ENCODE measurements at regions not wholly inside any gene's neighbourhood (a gene's known extent, or its start where the extent isn't known, plus 50 kb on each side); places are given as distances from the start of the nearest gene placed in this dataset.
"Not testable (repeated sequence)": the region's sequence is repeated elsewhere in the genome, so short reads cannot be mapped to it uniquely, and the experiment has no call there.

DNA sequence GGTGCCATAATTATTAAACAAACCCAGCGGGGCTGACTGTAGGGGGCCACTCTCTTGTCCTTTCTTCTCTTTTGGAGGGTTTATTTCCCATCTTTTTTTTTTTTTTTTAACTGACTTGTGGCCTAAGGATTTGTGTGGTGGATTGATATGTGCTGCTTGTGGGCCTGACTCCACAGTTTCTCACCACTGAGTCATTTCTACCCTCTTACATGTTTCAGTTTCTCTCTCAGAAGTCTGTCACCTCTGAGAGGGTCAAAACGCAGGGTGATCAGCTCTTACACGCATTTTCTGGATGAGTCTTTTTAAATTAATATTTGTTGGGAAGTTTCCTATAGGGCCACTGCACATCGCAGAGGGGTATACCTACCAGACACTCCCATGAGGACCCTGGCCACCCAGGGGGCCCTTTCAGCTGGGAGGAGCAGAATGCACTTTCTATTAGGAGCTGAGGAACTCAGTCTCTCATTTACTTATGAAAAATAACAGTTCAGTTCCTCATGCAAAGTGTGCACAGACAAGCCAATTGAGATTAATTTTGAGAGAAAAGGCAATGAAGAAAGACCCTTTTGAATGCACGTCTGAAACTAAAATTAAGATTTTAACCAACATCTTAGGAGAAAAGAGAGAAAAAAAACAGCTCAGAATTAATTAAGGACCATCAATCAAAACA, 407.9 kb downstream of the TECRL start:
- DNase-seq, result no peak

DNA sequence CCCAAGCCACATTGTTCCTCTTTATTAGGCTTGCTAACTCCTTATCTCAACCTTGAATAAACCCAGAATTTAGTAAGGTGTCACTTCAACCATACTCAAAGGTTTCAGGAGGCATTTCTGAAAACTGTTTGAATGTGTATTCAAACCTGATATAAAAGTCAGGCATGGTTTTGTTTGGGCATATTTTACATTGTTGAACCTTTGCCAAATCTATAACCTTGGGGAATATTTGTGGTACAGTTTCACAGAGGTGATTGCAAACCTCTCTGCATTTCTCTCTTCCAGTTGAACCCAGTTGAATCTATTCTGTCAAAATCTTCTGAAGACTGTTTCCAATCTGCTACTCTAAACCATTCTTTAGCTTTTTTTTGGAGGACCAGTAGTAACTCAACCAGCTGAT, 409.0 kb downstream of the TECRL start:
- no peak for DNase-seq

DNA sequence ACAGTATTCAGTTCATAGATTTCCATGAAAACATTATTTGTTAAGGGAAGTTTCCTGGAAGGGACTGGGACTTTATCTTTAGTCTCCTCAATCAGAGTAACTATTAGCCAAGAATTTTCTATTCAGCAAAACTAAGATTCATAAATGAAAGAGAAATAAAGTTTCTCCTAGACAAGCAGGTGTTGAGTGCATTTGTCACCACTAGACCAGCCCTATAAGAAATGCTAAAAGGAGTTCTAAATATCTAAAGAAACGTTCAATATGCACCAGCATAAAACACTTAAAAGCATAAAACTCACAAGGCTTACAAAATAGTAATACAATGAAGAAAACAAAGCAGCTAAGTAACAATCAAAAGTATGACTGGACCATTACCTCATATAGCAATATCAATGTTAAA, 423.0 kb downstream of the TECRL start:
- DNase-seq, result no peak

DNA sequence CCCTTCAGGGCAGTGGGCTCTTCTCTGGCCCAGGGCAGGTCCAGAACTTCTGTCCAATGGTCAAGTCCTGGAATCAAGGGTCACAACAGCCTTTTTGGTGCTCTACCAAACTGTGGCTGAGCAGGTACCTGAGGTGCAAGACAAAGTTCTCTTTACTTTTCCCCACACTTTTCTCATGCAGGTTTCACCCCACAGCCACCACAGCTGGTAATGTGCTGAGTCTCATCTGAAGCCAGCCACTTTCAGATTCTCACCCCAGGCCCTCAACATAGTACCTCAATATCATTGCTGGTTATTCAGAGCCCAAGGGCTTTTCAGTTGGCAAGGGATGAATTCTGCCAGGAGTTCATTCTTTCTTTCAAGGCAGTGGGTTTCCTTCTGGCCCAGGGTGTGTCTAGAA, 426.0 kb downstream of the TECRL start:
- no peak for DNase-seq

DNA sequence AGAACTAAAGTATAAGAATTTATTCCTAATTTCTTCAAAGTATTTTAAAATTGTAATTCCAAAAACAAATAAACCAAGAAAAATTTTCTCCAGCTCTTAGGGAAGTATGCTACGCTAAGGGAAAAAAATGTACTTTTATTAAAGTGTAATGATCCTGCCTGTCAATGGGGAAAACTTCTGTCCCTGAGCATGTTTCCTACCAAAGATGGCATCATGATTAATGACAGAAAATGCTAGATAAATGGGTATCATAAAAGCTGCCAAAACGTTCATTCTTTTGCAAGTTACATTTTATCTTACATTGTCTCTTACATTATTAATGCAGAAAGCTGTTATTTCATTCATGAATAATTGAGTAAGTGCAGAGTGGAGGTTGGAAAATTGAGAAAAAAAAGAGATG, 443.4 kb downstream of the TECRL start:
- no peak for DNase-seq

DNA sequence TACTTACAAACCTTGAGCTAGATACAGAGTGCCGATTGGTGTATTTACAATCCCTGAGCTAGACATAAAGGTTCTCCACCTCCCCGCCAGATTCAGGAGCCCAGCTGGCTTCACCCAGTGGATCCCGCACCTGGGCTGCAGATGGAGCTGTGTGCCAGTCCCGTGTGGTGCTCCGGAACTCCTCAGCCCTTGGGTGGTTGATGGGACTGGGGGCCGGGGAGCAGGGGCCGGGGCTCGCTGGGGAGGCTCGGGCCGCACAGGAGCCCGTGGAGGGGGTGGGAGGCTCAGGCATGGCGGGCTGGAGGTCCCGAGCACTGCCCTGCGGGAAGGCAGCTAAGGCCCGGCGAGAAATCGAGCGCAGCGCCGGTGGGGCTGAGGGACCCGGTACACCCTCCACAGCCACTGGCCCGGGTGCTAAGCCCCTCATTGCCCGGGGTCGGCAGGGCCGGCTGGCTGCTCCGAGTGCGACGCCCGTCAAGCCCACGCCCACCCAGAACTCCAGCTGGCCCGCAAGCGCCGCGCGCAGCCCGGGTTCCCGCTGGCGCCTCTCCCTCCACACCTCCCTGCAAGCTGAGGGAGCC, 466.5 kb downstream of the TECRL start:
- DNase-seq, result not testable (repeated sequence)

DNA sequence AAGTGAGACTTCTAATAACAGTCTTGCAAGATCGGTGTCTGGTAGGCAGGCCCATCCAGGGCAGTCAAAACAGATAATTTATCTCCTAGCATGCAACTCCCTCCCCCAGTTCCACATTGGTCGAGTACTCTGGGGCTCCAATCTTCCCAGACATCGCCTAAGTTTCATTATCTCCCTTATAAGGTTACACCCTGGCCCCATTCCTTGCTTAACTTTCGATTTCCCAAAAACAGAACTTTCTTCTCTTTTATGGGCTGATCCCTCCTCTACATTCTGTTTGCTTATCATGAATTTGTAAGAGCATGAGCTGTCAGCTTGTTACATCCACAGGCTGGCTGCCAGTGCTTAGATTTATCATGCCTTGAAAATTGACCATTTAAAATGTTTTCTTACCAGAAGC, 471.3 kb downstream of the TECRL start:
- no peak for DNase-seq

DNA sequence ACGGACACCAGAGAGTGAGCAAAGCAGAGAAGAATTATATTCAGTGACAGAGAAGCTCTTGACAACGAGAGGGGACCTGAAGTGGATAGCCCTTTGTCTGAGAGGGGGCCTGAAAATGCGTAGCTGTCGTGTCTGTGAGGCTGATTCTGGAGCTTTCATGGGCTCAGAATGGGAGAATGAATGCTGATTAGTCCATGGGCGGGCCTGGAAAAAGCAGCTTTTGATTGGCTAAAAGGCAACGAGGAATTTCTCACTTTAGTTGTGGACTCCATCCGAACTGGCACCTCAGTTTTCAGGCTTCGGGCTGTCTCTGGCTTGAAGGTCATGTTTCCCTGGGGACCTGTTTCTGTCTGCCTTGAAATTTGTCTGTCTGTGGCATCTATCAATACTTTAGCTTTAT, 487.1 kb downstream of the TECRL start:
- no peak for DNase-seq

DNA sequence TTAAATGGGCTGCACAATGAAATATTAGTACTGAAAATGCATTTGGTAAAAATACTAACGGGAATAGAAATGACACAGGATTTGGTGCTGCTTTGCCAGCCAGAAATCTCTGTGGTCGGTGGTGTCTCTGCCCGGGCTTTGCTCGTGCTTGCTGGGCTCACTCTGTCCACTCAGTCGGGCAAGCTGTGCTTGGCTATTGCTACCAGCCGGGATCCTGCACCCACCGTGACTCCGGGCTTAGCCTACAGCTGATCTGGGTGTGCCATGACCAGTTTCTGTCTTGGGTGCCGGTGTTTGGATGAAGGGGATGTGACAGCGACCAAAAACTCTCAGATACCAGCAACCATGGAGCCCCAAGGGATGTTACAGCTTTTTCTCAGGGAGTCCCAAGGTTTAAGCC, 487.7 kb downstream of the TECRL start:
- DNase-seq, result no peak

DNA sequence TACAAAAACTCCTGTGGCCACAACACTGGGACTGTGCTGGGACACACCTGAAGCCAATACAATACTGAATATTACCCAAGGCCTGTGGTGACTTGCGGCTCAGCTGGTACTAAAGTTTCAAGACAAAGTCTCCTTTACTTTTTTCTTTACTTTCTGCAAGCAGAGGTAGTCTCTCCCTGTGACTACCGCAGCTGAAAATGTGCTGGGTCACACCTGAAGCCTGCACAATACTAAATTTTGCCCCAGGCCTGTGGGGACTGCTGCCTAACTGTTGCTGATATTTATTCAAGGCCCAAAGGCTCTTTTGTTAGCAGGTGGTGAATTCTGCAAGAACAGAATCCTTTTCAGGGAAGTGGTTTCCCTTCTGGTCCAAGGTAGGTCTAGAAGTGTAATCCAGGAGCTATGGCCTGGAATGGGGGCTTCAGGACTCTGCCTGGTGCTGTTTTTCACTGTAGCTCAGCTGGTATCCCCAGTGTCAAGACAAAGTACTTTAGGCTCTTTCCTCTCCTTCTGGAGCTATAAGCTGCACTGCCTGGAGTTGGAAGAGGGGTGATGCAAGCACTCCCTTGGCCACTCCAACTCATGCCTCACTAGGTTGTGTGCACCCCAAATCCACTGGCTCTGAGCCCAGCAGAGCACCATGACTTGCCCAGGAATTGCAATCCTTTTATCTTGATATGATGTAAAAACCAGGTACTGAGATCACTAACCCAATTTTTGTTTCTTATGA, 489.4 kb downstream of the TECRL start:
- DNase-seq, result no peak

DNA sequence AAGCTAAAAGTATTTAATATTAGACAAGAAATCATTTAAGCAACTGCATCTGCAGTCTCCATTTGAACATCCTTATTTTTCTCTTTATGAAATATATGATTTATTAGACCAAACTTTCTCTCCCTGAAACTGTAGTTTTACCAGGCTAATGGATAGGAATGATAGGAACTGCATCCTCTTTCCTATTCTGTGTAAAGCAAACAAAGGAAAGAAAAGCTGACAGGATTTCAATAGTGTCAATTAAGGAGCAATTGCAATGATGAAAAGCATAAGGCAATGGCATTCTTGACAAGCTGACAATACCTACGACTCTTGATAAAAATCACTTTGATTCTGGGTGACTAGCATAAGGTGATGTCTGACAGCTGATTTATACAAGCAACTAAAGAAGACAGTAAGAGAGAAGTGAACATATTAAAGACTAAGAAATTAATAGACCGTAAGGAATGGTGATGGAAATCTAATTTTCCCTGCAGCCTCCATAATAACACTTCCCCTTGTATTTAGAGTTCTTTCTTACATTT, 502.5 kb downstream of the TECRL start:
- no peak for DNase-seq

DNA sequence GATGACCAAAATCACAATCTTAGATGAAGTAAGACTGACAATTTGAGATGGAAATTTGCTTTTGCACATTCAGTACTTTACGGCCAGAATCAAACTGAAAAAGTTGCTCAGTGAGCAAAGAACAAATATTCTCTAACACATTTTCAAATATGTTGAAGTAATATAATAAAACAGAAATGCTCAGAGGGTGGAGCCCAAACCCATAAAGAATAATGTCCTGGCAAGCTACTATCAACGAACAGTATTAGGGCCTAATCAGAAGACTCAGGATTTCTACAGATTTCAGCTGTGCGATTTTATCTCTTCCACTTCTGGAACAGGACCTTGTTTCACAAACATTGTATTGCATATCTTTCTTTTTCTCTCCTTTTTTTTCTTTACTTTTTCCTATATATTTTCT, 505.0 kb downstream of the TECRL start:
- no peak for DNase-seq

DNA sequence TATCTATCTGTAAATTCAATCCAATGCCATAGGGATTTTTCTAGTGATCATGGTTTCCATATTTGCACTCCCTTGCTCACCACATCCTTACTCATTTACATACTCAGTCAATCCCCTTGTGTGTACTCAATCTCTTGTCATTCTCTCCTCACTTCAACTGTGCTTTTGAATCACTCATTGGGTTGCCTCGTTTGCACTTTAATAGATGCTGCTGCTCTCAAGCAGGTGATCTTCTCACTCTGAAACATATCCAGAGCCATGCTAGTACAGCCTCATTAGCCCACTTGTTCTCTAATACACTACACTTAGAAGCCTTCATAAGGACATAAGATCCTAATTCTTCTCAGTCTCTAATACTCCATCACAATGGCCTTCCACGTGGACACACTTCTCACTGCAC, 507.9 kb downstream of the TECRL start:
- no peak for DNase-seq

DNA sequence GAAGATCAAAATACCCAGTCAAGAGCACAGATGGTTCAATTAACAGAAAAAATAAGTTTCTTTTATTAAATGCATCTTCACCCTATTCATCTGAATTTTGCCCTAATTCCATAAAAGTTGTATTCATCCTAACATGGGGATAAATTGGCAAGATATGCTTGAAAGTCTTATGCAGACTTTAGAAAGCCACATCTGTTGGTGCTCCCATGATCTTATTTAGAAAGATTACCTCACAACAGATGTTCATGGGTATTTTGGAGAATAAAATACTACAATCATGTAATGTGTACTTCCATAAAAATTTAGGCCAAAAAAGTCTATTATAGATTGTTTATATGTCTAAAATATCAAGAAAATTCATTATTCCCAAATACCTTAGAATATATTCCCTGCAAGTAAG, 510.3 kb downstream of the TECRL start:
- DNase-seq, result no peak

DNA sequence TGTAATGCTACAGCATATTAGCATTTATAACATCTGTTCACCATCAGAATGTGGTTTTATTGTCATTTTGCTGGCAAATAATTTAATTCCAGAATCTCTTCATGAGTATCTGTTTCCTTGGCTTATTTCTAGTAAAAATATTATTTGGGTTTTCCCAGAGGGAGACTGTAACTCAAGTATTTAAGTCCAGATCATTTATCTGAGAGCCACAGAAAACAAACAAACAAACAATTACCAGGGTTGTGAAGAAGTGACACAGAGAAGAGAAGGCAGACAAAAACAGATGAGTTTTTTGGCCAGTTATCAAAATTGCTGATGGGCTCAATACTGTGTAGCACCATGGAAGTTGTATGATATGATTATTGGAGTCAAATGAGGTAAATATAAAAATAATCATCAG, 515.1 kb downstream of the TECRL start:
- DNase-seq, result no peak

DNA sequence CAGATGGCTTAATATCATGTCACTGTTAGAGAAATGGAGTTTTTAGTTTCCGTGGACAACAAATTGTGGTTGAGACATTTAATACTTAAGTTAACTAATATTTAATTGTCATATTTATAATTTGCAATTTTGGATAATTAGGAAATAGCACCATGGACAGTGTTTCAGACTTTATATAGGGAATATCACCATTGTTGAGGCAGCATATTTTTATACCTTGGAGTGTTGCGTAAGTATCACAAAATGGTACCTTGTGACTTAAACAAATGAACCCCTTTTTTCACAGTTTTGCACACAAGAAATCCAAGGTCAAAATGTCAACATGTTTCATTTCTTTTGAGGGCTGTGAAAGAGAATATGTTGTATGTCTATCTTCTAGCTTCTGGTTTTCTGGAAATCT, 539.9 kb downstream of the TECRL start:
- no peak for DNase-seq

DNA sequence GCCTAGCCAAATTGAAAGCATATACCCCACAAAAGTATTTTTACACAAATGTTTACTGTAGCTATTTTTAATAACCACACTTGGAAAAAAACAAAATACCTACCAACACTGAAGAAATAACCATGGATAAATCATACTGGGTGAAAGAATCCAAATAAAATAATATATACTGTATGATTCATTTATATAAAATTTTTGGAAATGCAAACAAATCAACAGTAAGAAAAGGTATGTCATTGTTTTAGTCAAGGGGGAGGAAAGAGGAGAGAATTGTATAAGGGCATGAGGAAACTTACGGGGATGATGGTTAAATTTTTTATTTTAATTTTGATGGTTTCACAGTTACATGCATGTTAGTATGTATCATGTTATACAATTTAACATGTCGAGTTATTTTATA, 557.8 kb downstream of the TECRL start:
- DNase-seq, result no peak

DNA sequence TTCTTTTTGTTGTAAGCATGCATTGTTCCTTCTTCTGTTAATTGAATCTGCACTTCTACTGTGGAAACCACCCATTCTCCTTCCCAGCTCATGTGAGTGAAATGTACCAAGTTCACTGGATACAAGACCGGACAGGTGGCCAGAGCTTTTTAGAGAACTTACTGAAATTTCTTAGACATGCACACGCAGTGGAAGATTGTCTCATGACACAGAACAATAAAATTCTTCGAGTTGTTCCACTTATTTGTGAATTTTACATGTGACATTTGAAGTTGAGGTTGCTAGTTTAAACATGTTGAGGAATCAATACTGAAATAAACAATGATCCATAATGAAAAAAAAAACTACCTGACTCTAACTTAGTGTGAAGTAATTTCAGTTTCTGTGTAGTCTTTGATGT, 568.0 kb downstream of the TECRL start:
- DNase-seq, result no peak

DNA sequence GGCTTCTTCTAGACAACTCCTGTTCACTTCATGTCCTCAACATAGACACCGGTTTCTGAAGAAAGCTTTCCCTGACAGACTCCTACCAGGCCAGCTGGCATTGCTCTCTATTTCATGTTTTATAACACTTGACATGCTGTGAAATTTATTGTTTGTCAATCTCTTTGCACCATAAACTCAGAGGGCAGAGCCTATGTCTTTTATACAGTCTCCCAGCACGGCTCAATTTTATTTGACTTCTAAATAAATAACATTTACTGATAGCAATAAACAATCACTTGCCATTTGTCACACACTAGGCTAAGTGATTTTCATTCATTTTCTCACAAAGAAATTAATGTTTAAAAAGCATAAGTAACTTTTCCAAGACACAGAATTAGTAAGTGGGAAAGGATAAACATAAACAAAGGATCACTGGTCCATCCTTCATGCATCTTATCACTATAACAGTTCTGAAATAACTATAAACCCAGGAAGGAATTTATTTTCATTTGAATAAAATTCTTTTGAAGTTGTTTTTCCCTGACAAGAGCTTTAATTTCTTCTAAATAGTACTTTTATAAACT, 577.6 kb downstream of the TECRL start:
- no peak for DNase-seq

DNA sequence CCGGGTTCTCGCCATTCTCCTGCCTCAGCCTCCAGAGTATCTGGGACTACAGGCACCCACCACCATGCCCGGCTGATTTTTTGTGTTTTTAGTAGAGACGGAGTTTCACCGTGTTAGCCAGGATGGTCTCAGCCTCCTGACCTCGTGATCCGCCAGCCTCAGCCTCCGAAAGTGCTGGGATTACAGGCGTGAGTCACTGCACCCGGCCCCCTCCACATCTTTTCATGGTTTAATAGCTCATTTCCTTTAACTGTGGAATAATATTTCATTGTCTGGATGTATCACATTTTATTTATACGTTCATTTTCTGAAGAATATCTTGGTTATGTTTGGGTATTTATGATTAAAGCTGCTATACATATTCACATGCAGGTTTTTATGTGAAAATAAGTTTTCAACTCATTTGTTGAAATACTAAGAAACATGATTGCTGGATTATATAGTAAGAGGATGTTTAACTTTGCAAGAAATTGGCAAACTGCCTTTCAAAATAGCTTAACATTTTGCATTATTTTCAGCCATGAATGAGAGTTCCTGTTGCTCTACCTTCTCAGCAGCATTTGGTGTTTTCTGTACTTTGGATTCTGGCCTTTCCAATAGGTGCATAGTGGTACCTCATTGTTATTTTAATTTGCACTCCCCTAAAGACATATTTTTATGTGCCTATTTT, 591.9 kb downstream of the TECRL start:
- DNase-seq, result no peak

DNA sequence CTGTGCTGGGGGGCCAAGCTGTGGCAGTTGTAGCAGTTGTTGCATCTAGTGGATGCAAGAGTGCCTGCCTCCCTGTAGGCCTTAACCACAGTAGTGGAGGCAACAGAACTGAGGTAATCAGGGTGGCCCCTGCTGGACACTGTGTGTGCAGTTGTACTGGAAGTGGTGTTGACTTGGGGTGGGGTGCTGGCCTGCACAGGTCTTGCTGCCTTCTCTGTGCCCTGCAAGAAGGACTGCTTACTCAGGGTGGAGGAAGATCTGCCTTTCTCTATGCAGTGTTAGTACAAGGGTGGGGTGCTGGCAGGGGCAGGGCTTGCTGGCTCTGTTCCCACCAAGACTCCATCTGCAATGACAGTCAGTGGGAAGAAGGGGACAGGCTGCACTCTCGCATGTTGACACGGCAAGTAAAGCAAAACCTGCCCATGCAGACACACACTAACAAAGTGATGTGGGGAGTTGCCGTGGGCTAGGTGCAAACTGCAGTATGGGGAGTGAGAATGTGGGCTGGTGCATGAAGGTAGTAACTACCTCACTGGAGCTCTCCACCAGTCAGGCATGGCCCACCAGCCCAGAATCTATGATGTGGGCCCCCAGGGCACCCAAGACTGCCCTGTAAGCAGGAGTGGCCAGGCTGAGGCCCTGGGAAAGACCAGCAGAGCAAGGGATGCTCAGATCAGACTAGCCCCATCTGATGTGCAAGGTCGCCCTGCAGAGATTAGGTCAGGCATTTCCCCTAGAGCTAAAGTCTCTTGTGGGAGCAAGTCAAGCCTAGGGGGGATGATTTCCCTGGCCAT, 594.9 kb downstream of the TECRL start:
- DNase-seq, result no peak

DNA sequence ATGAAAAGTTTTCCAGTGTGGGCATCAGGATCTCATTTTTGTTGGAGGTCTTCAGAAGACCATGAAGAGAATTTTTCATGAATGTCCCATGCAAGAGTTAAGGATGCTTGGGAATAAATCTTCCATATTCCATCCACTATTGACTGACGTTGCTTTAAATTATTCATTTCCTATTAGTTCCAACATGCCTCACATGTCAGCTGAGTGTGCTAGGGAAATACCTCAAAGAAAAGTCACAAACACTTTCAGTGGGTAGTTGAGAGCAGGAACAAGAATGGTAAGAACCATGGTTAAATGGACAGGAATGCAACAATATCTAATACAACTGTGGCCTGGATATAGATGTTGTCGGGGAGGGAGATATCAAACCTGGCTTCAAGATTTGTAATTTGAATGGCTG, 610.1 kb downstream of the TECRL start:
- DNase-seq, result no peak

DNA sequence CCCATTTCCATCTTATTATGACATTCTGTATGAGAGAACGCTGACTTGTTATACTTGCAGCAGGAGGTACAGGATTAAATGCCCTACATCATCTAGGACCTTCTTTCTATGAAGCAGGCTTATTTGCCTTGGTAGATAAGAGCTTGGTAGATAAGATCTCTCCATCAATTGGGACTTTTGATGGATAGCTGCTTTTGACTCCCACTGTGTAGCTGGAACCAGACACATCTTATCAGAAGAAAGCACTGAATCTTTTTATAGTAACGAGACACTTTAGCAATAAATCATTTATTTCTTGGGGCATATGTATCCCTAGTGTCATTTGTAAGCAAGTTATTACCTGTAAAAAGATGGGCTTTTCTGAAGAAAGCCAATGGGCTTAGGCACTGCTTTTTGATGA, 613.9 kb downstream of the TECRL start:
- no peak for DNase-seq

Measured in GF-D8 (cell line).